ENCODE measurements at regions not wholly inside any gene's neighbourhood (a gene's known extent, or its start where the extent isn't known, plus 50 kb on each side); places are given as distances from the start of the nearest gene placed in this dataset.

- Histone ChIP-seq H3F3A (replicated peaks; ENCODE audit: insufficient read depth) (no peaks in the 10 kb centered on the region), H3K27me3 (ENCODE audit: insufficient read depth) (no peaks in the 10 kb centered on the region), H3K9me2 (no peaks in the 10 kb centered on the region), H3K4me1 (ENCODE audit: control insufficient read depth in 1 of 2, insufficient read depth in 2 of 2, low read depth in 1 of 2, low read length in 1 of 2) (no peaks in the 10 kb centered on the region), H3K36me3 (replicated peaks in 1 of 2; ENCODE audit: control insufficient read depth in 1 of 2, insufficient read depth in 2 of 2, low read length in 1 of 2) (no peaks in the 10 kb centered on the region), H4K20me1 (ENCODE audit: insufficient read depth) (no peaks in the 10 kb centered on the region), H3K79me2 (ENCODE audit: insufficient read depth) (no peaks in the 10 kb centered on the region), H2AFZ (ENCODE audit: low read depth) (no peak overlapping the region), H3K9ac (no peak overlapping the region), H3K4me3 (ENCODE audit: low read depth in 2 of 2, low read length in 1 of 2) (no peak overlapping the region), H3K4me2 (no peak overlapping the region), H3K27ac (ENCODE audit: low read depth in 2 of 2, low read length in 1 of 2) (no peak overlapping the region), H3K9me3 (no peaks in the 10 kb centered on the region)
- ChIA-PET CTCF (no interaction called here), POLR2A (no interaction called here)
- TF ChIP-seq EP300 (IDR thresholded peaks at IDR 0.05; ENCODE audit: borderline replicate concordance in 1 of 2, low read depth in 1 of 2, low read length in 1 of 2): no peak
- no peak for TF ChIP-seq FOSL2 (IDR thresholded peaks at IDR 0.05; ENCODE audit: borderline replicate concordance, low read depth)
- no peak for TF ChIP-seq SMC3 (IDR thresholded peaks at IDR 0.05; ENCODE audit: low read depth, low read length)
- TF ChIP-seq, protein P1, sequence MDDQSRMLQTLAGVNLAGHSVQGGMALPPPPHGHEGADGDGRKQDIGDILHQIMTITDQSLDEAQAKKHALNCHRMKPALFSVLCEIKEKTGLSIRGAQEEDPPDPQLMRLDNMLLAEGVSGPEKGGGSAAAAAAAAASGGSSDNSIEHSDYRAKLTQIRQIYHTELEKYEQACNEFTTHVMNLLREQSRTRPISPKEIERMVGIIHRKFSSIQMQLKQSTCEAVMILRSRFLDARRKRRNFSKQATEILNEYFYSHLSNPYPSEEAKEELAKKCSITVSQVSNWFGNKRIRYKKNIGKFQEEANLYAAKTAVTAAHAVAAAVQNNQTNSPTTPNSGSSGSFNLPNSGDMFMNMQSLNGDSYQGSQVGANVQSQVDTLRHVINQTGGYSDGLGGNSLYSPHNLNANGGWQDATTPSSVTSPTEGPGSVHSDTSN (IDR thresholded peaks at IDR 0.05): no peak
- no peak for TF ChIP-seq POLR2AphosphoS5 (IDR thresholded peaks at IDR 0.05; ENCODE audit: low read depth, low read length)
- no peak for TF ChIP-seq RXRA (IDR thresholded peaks at IDR 0.05; ENCODE audit: borderline replicate concordance, low read depth)
- TF ChIP-seq SIN3A (IDR thresholded peaks at IDR 0.05; ENCODE audit: borderline replicate concordance, low read depth, low read length): no peak
- no peak for TF ChIP-seq RFX5 (IDR thresholded peaks at IDR 0.05; ENCODE audit: low read length)
- TF ChIP-seq FOXJ3 (CRISPR knock-in tag; IDR thresholded peaks at IDR 0.05): no peak
- no peak for TF ChIP-seq CHD2 (IDR thresholded peaks at IDR 0.05; ENCODE audit: low read length, partially characterized antibody)
- TF ChIP-seq, protein P2, sequence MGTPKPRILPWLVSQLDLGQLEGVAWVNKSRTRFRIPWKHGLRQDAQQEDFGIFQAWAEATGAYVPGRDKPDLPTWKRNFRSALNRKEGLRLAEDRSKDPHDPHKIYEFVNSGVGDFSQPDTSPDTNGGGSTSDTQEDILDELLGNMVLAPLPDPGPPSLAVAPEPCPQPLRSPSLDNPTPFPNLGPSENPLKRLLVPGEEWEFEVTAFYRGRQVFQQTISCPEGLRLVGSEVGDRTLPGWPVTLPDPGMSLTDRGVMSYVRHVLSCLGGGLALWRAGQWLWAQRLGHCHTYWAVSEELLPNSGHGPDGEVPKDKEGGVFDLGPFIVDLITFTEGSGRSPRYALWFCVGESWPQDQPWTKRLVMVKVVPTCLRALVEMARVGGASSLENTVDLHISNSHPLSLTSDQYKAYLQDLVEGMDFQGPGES (IDR thresholded peaks at IDR 0.05; ENCODE audit: low read depth, low read length): no peak
- no peak for DNase-seq
- 62% methylated on average over 12 of the region's 12 CpGs for WGBS (ENCODE audit: low lambda C conversion rate)
Observed at GRCh38 chr11:70682760-70683159, 284.4 kb downstream of the CTTN start.

- ChIA-PET CTCF (no interaction called here), POLR2A (no interaction called here)
- H3K27ac ChIP-seq (ENCODE audit: low read depth in 2 of 2, low read length in 1 of 2): no peak overlapping the region
- H3K9me2 ChIP-seq: no peaks in the 10 kb centered on the region
- H2AFZ ChIP-seq (ENCODE audit: low read depth): no peak overlapping the region
- no peaks in the 10 kb centered on the region for H4K20me1 ChIP-seq (ENCODE audit: insufficient read depth)
- no peak overlapping the region for H3K4me3 ChIP-seq (ENCODE audit: low read depth in 2 of 2, low read length in 1 of 2)
- no peak overlapping the region for H3K4me2 ChIP-seq
- 100% methylated on average over 1 of the region's 6 CpGs for WGBS (ENCODE audit: low lambda C conversion rate)
- H3K27me3 ChIP-seq (ENCODE audit: insufficient read depth): no peaks in the 10 kb centered on the region
- DNase-seq: no peak
- H3F3A ChIP-seq (replicated peaks; ENCODE audit: insufficient read depth): no peaks in the 10 kb centered on the region
- H3K36me3 ChIP-seq (replicated peaks in 1 of 2; ENCODE audit: control insufficient read depth in 1 of 2, insufficient read depth in 2 of 2, low read length in 1 of 2): no peaks in the 10 kb centered on the region
- no peaks in the 10 kb centered on the region for H3K9me3 ChIP-seq
- H3K9ac ChIP-seq: no peak overlapping the region
- no peaks in the 10 kb centered on the region for H3K4me1 ChIP-seq (ENCODE audit: control insufficient read depth in 1 of 2, insufficient read depth in 2 of 2, low read depth in 1 of 2, low read length in 1 of 2)
- no peaks in the 10 kb centered on the region for H3K79me2 ChIP-seq (ENCODE audit: insufficient read depth)
- no peak for TF ChIP-seq GABPA (IDR thresholded peaks at IDR 0.05; ENCODE audit: low read depth)
- TF ChIP-seq, protein P3, sequence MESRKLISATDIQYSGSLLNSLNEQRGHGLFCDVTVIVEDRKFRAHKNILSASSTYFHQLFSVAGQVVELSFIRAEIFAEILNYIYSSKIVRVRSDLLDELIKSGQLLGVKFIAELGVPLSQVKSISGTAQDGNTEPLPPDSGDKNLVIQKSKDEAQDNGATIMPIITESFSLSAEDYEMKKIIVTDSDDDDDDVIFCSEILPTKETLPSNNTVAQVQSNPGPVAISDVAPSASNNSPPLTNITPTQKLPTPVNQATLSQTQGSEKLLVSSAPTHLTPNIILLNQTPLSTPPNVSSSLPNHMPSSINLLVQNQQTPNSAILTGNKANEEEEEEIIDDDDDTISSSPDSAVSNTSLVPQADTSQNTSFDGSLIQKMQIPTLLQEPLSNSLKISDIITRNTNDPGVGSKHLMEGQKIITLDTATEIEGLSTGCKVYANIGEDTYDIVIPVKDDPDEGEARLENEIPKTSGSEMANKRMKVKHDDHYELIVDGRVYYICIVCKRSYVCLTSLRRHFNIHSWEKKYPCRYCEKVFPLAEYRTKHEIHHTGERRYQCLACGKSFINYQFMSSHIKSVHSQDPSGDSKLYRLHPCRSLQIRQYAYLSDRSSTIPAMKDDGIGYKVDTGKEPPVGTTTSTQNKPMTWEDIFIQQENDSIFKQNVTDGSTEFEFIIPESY (IDR thresholded peaks at IDR 0.05; ENCODE audit: borderline replicate concordance, low read depth): no peak
- no peak for TF ChIP-seq TAF1 (IDR thresholded peaks at IDR 0.05; ENCODE audit: borderline replicate concordance, low read depth, low read length)
- TF ChIP-seq, protein P4, sequence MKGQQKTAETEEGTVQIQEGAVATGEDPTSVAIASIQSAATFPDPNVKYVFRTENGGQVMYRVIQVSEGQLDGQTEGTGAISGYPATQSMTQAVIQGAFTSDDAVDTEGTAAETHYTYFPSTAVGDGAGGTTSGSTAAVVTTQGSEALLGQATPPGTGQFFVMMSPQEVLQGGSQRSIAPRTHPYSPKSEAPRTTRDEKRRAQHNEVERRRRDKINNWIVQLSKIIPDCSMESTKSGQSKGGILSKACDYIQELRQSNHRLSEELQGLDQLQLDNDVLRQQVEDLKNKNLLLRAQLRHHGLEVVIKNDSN (IDR thresholded peaks at IDR 0.05; ENCODE audit: borderline replicate concordance, low read depth): no peak
- TF ChIP-seq NRF1 (IDR thresholded peaks at IDR 0.05; ENCODE audit: low read depth, low read length): no peak
- TF ChIP-seq ELF1 (IDR thresholded peaks at IDR 0.05): no peak
- TF ChIP-seq FOSL2 (IDR thresholded peaks at IDR 0.05; ENCODE audit: borderline replicate concordance, low read depth): no peak
- no peak for TF ChIP-seq FOXM1 (IDR thresholded peaks at IDR 0.05; ENCODE audit: low read depth)
- TF ChIP-seq, protein P1 (IDR thresholded peaks at IDR 0.05): no peak
- TF ChIP-seq EZH2phosphoT487 (IDR thresholded peaks at IDR 0.05; ENCODE audit: borderline replicate concordance, low read depth): no peak
- no peak for TF ChIP-seq RXRA (IDR thresholded peaks at IDR 0.05; ENCODE audit: borderline replicate concordance, low read depth)
- no peak for TF ChIP-seq CTCF (IDR thresholded peaks at IDR 0.05)
- no peak for TF ChIP-seq SIN3A (IDR thresholded peaks at IDR 0.05; ENCODE audit: borderline replicate concordance, low read depth, low read length)
- no peak for TF ChIP-seq FOXJ3 (CRISPR knock-in tag; IDR thresholded peaks at IDR 0.05)
Observed at GRCh38 chr11:70687716-70688115, 289.4 kb downstream of the CTTN start.

Data from SK-N-SH (cell line).